ENCODE measurements at regions not wholly inside any gene's neighbourhood (a gene's known extent, or its start where the extent isn't known, plus 50 kb on each side); places are given as distances from the start of the nearest gene placed in this dataset.

DNA sequence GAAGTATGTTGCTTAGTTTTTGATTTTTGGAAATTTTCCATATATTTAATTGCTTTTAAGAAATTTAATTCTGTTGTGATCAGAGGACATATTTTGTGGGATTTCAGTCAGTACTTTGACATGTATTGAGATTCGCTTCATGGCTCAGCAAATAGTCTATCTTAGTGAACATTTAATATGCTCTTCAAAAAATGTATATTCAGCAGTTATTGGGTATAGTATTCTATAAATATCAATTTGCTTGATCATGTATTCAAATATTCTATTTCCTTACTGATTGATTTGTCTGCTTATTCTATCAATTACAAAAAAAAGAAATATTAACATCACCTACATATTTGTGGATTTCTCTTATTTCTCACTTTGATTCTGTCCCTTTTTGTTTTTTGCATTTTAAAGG, 79.5 kb upstream of the HAND1 start:
- TF ChIP-seq ZNF331 (CRISPR knock-in tag; IDR thresholded peaks at IDR 0.05) (no peak), RFX5 (IDR thresholded peaks at IDR 0.05; ENCODE audit: low read depth, low read length) (no peak), MTA1 (CRISPR knock-in tag; IDR thresholded peaks at IDR 0.05; ENCODE audit: borderline replicate concordance) (no peak), TOPORS (CRISPR knock-in tag; IDR thresholded peaks at IDR 0.05) (no peak), FOSL1 (CRISPR knock-in tag; IDR thresholded peaks at IDR 0.05; ENCODE audit: borderline replicate concordance) (no peak), ARHGAP35 (CRISPR knock-in tag; IDR thresholded peaks at IDR 0.05; ENCODE audit: borderline replicate concordance) (no peak), TAF1 (CRISPR knock-in tag; IDR thresholded peaks at IDR 0.05) (no peak), RFX1 (IDR thresholded peaks at IDR 0.05) (no peak), STAT5B (CRISPR knock-in tag; IDR thresholded peaks at IDR 0.05) (no peak)
- TF ChIP-seq, protein P1, sequence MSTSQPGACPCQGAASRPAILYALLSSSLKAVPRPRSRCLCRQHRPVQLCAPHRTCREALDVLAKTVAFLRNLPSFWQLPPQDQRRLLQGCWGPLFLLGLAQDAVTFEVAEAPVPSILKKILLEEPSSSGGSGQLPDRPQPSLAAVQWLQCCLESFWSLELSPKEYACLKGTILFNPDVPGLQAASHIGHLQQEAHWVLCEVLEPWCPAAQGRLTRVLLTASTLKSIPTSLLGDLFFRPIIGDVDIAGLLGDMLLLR (CRISPR knock-in tag; IDR thresholded peaks at IDR 0.05), result no peak
- TF ChIP-seq, protein P2, sequence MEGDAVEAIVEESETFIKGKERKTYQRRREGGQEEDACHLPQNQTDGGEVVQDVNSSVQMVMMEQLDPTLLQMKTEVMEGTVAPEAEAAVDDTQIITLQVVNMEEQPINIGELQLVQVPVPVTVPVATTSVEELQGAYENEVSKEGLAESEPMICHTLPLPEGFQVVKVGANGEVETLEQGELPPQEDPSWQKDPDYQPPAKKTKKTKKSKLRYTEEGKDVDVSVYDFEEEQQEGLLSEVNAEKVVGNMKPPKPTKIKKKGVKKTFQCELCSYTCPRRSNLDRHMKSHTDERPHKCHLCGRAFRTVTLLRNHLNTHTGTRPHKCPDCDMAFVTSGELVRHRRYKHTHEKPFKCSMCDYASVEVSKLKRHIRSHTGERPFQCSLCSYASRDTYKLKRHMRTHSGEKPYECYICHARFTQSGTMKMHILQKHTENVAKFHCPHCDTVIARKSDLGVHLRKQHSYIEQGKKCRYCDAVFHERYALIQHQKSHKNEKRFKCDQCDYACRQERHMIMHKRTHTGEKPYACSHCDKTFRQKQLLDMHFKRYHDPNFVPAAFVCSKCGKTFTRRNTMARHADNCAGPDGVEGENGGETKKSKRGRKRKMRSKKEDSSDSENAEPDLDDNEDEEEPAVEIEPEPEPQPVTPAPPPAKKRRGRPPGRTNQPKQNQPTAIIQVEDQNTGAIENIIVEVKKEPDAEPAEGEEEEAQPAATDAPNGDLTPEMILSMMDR (CRISPR knock-in tag; IDR thresholded peaks at IDR 0.05), result no peak
- TF ChIP-seq, protein P3, sequence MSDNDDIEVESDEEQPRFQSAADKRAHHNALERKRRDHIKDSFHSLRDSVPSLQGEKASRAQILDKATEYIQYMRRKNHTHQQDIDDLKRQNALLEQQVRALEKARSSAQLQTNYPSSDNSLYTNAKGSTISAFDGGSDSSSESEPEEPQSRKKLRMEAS (IDR thresholded peaks at IDR 0.05), result no peak
